SKM-1 treated with dmso at 0.1 percent for 144 hours (cell line): ENCODE measurements at regions not wholly inside any gene's neighbourhood (a gene's known extent, or its start where the extent isn't known, plus 50 kb on each side); places are given as distances from the start of the nearest gene placed in this dataset.
"Not testable (repeated sequence)": the region's sequence is repeated elsewhere in the genome, so short reads cannot be mapped to it uniquely, and the experiment has no call there.

Experiments used
- DNase-seq: peaks from one replicate; lab custom pipeline; 2025; ENCODE audit not compliant: unreplicated experiment; lab: John Stamatoyannopoulos, UW

- DNase-seq = no peak
These were observed 99.2 kb upstream of the PCBD1 start for GRCh38 chr10:70987396-70988130.

GRCh38 chr10:70990156-70990555, 101.8 kb upstream of the PCBD1 start:
- DNase-seq = not testable (repeated sequence)

GRCh38 chr10:70990681-70991080, 102.3 kb upstream of the PCBD1 start:
- DNase-seq = no peak

GRCh38 chr10:70991140-70992124, 103.1 kb upstream of the PCBD1 start:
- peak; percentile 26 for DNase-seq

- DNase-seq = no peak
These were observed 104.1 kb upstream of the PCBD1 start for GRCh38 chr10:70992436-70992835.

- DNase-seq = no peak
These were observed 104.7 kb upstream of the PCBD1 start for GRCh38 chr10:70993051-70993450.

- no peak for DNase-seq
These were observed 108.2 kb upstream of the PCBD1 start for GRCh38 chr10:70996549-70996948.

GRCh38 chr10:70997236-70997635, 108.9 kb upstream of the PCBD1 start:
- DNase-seq = no peak

- DNase-seq = no peak
These were observed 109.7 kb upstream of the PCBD1 start for GRCh38 chr10:70998086-70998485.

- DNase-seq = no peak
These were observed 113.1 kb upstream of the PCBD1 start for GRCh38 chr10:71001470-71001869.

- DNase-seq = no peak
These were observed 116.1 kb upstream of the PCBD1 start for GRCh38 chr10:71004176-71005075.

GRCh38 chr10:71005337-71006305, 117.3 kb upstream of the PCBD1 start:
- DNase-seq = no peak

GRCh38 chr10:71006506-71006905, 118.1 kb upstream of the PCBD1 start:
- no peak for DNase-seq

- DNase-seq = no peak
These were observed 119.2 kb upstream of the PCBD1 start for GRCh38 chr10:71007516-71007915.

GRCh38 chr10:71008150-71008549, 119.8 kb upstream of the PCBD1 start:
- no peak for DNase-seq

GRCh38 chr10:71009126-71009525, 120.8 kb upstream of the PCBD1 start:
- DNase-seq = no peak

- DNase-seq = no peak
These were observed 122.4 kb upstream of the PCBD1 start for GRCh38 chr10:71010730-71011129.

- no peak for DNase-seq
These were observed 122.8 kb upstream of the PCBD1 start for GRCh38 chr10:71011141-71011540.

- DNase-seq = no peak
These were observed 125.8 kb upstream of the PCBD1 start for GRCh38 chr10:71014021-71014805.
